GM19467 (cell line): ENCODE measurements at regions not wholly inside any gene's neighbourhood (a gene's known extent, or its start where the extent isn't known, plus 50 kb on each side); places are given as distances from the start of the nearest gene placed in this dataset.
"Not testable (repeated sequence)": the region's sequence is repeated elsewhere in the genome, so short reads cannot be mapped to it uniquely, and the experiment has no call there.

Source experiments
- ATAC-seq: cut with Tn5 transposase; IDR thresholded peaks from one replicate; pipeline ENCODE4 v1.9.1; 2021; ENCODE audit warnings: mild to moderate bottlenecking, moderate library complexity; ENCODE audit not compliant: unreplicated experiment

DNA sequence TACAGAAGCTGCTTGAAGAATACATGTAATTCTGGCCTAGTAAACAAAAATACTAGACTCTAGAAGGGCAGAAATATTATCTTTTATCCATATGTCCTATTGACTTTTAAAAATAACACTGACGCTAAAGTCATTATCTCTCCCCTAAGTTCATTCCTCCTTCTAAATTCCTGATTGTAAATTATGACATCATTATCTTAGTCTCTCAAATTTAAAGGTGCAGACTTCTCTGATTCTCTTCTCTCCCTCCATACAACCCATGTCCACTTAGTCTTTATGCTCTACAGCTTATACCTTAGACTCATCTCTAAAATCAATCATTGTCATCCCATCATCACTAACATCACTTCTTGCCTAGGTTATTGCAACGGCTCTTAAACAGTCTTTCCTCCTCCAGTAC lies 327.9 kb upstream of the GRIA3 start:
- ATAC-seq, result no peak

DNA sequence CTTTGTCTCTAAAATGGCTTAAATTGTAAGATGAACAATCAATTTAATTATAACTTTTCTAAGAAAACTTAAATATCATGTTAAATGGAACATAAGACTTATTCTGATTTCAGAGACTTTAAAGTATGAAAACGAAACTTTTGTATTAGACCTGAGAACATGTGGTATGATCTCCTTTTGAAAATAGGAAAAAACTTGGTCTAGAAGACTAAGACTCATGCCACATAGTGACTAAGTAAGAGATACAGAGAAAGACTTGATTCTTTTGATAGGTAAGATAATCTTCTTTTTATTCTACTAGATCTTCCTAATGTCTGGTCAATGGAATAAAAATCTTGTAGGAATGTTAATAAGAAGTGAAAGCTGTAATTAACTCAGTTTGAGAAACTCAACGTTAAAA lies 326.3 kb upstream of the GRIA3 start:
- ATAC-seq, result no peak

DNA sequence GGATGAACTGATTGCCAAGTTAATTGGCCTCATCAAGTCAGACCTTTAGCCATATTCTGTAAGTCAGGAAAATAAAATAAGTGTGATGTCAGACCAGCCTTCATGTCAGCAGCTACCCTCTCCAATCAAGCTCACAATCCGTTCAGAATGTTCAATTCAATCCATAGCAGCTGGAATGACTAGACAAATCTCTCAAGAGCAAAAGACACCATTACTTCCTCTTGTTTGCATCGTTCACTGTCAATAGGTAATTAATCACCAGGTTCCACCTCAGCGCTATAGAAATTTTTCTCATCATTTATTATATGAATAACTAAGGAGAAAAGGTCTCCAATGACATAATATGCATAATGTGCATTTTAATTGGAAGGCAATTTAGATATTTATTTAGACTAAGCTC lies 321.0 kb upstream of the GRIA3 start:
- no peak for ATAC-seq

DNA sequence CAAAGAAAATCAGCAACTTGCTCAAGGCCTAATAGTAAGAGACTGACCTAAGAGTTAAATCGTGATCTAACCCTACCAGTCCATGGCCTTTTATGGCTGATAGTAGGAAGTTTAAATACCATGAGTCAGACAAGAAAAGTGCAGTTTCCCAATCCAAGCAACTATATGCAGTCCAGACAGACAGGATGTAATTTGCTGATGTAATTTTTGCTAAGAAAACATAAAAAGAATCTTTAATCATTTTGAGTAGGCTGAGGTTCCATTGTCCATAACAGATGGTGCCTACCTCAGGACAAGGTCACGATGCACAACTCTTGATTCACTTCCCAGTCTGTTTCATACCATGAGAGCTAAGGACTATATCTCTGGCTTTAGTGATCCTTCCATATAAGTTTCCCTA lies 317.5 kb upstream of the GRIA3 start:
- no peak for ATAC-seq

DNA sequence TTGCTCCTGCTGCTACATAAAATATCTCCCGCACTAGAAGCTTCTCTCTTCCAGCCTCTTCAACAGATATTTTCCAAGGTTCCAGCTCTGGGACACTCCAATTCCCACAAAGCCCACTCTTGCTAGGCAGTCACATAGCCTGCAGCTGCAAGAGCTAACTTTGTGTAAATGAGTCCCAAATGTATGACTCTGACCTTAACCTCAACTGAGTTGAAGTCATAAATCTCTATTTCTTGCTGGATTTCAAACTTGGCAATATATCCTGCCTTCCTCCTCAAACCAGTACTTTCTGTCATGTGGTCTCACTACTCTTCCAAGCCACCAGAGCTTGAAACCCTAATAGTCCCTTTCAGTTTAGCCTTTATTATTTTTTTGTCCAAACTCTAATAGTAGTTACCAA lies 315.4 kb upstream of the GRIA3 start:
- no peak for ATAC-seq

DNA sequence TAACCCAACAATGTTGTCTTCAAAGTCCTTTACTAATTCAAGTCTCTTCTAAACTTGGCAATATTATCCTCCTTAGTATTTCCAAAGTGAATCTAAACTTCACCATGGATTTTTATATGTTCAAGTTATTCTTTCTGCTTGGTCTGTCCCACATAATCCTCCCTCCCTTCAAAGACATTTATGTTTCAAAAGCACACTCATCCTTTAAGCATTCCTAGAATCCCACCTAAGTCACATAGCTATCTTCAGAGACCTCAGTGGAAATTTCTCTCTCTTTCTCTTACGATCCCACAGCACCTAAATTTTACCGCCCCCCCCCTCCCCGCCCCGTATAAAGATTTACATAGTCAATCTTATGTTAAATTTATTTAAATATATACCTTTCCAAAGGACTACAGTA lies 314.9 kb upstream of the GRIA3 start:
- ATAC-seq, result no peak

DNA sequence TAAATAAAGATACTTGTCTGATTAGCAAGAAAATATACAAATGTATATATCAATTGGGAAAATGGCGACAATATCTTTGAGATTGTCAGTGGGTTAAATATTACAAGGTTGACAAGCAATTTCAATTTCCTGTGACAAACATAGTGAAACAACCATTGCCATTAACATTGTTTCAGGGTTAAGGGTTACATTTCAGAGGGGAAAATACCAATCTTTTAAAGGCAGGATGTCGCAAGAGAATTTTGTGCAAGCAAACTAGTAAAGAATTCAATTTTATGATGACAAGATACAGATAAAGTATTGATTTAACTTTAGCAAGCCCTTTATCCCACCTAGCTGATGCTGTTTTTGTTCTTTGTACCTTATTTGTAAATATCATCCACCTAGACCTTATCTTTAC lies 305.8 kb upstream of the GRIA3 start:
- no peak for ATAC-seq

DNA sequence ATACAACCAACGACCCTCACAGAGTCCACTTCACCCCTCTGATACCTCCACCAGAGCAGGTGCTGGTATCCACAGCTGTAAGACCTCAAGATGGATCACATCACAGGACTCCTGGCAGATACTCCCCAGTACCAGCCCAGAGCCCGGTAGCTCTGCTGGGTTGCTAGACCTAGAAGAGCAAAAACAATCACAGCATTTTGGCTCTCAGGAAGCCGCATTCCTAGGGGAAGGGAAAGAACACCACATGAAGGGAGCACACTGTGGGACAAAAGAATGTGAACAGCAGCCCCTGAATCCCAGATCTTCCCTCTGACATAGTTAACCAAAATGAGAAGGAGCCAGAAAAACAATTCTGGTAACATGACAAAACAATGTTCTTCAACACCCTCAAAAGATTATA lies 303.1 kb upstream of the GRIA3 start:
- ATAC-seq, result no peak

DNA sequence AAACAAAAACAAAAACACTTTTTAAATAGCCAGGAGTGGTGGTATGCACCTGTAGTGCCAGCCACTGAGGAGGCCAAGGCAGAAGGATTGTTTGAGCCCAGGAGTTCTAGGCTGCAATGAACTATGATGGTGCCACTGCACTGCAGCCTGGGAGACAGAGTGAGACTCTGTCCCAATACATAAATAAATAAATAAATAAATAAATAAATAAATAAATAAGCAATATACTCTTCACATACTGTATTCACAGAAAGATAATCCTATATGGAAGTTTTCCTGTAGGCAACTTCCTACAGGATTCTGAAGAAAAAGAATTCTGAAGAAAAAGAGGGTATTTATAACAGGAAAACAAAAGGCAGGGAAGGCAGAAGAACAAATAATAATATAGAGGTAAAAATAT lies 293.3 kb upstream of the GRIA3 start:
- no peak for ATAC-seq

DNA sequence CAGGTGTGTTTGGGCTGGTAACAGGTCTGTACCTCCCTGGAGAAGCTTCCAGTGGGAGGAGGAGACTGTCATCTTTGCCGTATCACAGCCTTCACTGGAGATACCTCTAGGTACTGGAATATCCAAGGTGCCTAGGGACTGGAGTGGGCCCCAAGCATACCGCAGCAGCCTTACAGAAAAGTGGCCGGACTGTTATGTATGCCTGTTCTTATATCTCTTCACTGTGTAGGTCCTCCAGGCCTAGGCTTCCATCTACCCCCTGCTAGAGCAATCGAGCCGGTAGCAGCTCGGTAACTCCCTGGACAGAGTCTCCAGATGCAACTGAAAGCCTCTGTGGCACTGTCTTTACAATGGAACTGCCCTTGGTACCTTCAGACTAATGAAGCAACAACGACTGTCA lies 277.4 kb upstream of the GRIA3 start:
- no peak for ATAC-seq

DNA sequence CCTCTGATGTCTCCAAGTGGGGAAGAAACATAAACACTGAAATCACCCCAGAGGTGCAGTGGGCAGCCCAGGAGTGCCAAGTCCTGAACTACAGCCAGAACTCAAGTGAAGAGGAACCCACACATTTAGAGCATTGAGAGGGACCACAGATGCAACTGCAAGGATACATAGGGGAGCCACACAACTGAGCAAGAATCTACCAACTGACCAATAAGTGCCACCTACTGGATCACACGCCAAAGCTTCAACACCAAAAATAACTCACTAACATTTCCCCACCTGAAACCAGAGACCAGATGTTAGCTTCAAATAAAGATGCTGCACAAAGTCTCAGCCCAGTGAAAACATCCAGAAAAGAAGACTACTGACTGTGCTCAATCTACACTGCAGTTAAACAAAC lies 276.7 kb upstream of the GRIA3 start:
- ATAC-seq, result no peak

DNA sequence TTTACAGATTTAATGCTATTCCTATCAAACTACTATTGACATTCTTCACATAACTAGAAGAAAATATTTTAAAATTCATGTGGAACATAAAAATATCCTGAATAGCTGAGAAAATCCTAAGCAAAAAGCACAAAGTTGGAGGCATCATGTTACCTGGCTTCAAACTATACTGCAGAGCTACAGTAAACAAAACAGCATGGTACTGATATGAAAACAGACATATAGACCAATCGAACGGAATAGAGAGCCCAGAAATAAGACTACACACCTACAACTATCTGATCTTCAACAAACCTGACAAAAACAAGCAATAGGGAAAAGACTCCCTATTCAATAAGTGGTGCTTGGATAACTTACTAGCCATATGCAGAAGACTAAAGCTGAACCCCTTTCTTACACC lies 273.4 kb upstream of the GRIA3 start:
- no peak for ATAC-seq

DNA sequence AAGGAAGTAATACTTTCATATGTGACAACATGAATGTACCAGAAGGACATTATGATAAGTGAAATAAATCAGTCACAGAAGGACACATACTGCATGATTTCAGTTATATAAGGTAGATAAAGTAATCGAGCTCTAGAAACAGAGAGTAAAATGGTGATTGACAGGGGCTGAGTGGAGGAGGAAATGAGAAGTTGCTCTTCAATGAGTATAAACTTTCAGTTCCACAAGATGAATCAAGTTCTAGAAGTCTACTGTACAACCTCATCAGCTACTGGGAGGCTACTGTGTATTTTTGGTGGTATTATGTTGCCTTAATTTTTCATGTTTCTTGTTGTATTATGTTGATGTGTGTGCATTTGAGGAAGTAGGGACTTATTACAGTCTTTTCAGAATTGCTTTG lies 270.9 kb upstream of the GRIA3 start:
- ATAC-seq, result no peak

DNA sequence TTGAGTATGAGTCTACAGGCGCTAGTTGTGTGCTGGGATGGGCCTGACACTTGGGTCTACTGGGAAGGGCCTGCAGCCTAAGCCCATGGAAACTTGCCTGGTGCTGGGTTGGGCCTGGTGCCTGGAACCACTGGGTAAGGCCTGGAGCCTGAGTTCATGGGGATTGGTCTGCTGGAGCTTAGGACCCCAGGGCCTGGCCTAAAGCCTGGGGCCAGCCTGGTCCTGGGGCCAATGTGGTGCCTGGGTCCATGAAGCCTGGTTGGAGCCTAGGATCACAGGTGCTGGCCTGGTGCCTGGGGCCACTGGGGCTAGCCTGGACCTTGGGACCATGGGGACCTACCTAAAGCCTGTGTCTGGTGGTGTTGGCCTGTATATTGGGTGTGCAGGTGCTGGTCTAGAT lies 270.3 kb upstream of the GRIA3 start:
- no peak for ATAC-seq

DNA sequence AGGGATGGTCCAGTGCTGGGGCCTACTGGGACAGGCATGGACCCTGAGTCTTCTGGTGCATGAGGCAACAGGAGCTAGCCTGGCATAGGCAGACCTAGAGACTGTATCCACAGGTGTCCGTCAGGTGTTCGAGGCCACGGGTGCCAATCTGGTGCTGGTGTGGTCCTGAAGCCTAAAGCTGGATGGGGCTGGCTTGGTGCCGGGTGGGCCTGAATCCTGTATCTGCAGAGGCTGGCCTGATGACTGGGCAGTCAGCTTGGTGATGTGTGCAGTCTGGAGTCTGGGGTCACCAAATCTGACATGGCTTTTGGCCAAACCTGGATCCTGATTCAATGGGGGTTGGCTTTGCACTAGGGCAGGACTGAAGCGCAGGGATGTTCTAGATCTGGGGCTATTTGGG lies 269.8 kb upstream of the GRIA3 start:
- ATAC-seq, result no peak

DNA sequence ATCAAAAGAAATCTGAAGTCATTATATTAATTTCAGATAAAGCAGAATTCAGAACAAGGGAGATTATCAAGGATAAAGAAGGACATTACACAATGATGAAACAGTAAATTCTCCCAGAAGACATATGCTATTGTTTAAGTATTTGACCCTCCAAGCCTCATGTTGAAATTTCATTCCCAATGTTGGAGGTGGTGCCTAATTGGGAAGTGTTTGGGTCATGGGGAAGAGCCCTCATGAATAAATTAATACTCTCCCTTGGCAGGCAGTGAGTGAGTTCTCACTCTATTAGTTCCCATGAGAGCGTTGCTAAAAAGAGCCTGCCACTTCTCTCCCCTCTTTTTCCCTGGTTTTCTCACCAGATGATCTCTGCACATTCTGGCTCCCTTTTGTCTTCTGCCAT lies 249.9 kb upstream of the GRIA3 start:
- ATAC-seq, result no peak

DNA sequence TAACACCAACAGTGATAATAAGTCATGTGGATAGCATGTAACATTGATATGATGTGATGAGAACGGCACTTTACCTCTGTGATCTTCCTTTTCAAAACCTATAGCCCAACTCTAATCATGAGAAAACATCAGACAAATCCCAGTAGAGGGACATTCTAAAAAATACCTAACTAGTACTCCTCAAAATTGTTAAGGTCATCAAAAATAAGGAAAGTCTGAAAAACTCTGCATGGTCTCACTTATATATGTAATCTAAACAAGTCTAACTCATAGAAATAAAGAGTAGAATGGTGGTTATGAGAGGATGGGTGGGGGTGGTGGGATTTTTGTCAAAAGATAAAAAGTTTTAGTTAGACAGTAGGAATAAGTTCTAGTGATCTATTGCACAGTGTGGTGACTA lies 243.9 kb upstream of the GRIA3 start:
- ATAC-seq, result no peak

DNA sequence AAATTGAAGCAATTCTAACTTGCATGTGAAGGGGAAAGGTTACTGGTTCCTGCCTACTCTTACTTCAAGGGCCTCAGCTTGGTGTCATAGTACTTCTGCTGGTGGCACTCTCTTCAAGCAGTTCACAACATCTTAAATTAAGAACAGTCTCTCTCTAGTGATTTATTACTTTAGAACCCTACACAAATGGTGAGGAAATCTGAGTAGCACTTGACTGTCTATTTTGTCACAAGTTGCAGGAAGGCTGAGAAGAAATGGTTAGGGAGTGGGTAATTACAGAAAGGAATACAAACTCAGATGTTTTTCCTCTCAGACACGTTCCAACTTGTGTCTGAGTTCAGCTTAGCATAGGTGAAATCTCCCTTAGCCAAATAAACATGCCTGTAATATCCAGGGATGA lies 242.3 kb upstream of the GRIA3 start:
- no peak for ATAC-seq

DNA sequence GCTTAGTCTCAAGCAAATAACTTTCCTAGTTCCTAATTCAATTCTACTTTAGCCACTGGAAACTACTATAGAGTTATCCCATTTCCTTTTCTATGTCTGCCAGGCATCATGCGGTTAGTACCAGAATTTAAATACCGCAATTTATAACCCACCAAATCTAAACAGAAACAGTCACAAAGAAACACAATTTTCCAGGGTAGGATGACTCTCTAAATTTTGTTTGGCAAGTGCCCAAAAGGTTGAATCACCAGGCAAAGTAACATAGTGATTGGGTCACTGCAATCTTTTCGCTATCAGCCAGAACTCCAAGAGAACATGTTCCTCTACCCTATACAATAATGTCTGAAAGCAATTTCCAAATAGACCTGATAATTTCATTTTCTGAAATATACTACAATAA lies 240.2 kb upstream of the GRIA3 start:
- no peak for ATAC-seq

DNA sequence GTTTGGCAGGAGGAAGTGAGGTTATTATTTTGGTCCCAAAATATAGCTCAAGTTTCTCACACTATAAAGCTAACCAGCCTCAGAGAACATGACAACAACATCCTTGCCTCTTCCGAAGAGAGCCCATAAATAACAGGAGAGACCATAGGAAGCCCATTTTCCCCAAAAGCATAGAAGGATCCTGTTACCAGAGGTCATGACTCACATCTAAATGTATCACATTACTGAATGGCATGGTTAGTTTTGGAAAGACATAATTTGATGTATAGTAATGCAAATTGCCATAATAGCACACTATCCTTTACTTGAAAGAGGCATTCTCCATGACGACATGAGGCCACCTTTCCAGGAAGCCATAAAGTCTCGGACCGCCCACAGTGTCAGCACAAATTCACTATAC lies 238.8 kb upstream of the GRIA3 start:
- ATAC-seq, result no peak

DNA sequence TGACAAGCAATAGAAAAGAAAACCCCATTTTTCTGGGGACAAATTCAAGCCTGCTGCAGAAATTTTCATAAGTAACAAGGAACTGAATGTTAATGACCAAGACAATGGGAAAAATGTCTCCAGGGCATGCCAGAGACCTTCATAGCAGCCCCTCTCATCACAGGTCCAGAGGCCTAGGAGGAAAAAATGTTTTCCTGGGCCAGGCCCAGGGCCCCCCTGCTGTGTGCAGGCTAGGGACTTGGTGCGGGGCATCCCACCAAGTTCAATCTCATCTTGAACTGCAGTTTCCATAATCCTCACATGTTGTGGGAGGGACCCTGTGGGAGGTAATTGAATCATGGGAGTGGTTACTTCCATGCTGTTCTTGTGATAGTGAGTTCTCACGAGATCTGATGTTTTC lies 211.5 kb upstream of the GRIA3 start:
- ATAC-seq, result no peak

DNA sequence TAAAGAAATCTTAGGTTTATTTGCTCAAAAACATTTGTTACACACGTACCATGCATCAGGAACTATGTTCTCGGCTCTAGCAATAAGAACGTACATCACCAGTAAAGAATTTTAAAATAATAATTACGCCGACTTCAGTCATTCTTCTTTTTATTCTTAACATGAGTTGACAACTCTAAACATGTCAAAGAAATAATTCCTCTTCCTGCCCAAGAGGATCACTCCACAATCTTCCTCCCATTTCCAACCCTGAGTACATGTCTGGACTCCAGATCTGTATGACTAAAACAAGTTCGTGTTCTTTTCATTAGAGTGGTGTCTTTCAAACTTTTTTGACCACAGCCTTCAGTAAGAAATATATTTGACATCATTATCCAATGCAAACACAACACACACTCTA lies 201.6 kb upstream of the GRIA3 start:
- ATAC-seq, result no peak

DNA sequence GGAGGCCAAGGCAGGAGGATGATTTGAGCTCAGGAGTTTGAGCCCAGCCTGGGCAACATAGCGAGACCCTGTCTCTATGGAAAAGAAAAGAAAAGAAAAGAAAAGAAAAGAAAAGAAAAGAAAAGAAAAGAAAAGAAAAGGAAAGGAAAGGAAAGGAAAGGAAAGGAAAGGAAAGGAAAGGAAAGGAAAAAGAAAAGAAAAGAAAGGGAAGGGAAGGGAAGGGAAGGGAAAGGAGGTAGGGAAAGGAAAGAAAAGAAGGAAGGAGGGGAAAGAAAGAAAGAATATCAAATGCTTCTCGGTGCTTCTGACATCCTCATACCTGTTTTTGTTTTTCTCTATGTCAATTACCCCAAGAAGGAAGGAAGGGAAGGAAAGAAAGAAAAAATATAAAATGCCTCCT lies 181.2 kb upstream of the GRIA3 start:
- ATAC-seq, result not testable (repeated sequence)

DNA sequence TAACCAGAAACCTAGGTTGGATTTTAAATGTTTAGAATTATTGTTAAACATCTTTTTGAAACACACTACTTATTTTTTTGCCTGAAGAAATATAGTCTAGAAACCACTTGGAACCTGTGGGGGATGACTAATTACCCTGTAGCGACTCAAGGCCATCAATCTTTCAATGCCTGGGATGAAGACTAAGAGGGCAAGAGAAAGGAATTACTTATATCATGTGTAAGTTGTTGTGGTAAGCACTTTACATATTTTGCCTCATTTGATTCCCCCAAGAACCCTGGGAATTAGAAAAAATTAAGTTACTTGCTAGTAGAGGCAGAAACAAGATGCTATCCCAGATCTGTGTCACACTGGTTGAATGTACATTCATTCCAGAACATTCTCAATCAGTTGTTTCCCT lies 170.9 kb upstream of the GRIA3 start:
- no peak for ATAC-seq
